ENCODE measurements at regions not wholly inside any gene's neighbourhood (a gene's known extent, or its start where the extent isn't known, plus 50 kb on each side); places are given as distances from the start of the nearest gene placed in this dataset.
A peak's percentile ranks its signal among the peaks of the same experiment; 100 is the strongest.

GRCh38 chr18:49701190-49701589, 112.1 kb downstream of the ACAA2 start:
- Histone ChIP-seq H3K9me3 (no peaks in the 10 kb centered on the region), H3K27ac (ENCODE audit: low read depth in 2 of 2, low read length in 1 of 2) (0 out of 4 replicates have a peak overlapping the region, but pooled peaks of 1 of the 2 experiments have one; percentile 26), H3K4me2 (0 out of 2 replicates have a peak overlapping the region, but pooled peaks have one; percentile 23), H3K27me3 (ENCODE audit: insufficient read depth) (no peaks in the 10 kb centered on the region), H3K4me3 (ENCODE audit: low read depth in 2 of 2, low read length in 1 of 2) (no peak overlapping the region), H3K36me3 (replicated peaks in 1 of 2; ENCODE audit: control insufficient read depth in 1 of 2, insufficient read depth in 2 of 2, low read length in 1 of 2) (no peaks in the 10 kb centered on the region), H3F3A (replicated peaks; ENCODE audit: insufficient read depth) (no peaks in the 10 kb centered on the region), H4K20me1 (ENCODE audit: insufficient read depth) (no peaks in the 10 kb centered on the region), H2AFZ (ENCODE audit: low read depth) (peak overlapping the region; percentile 79), H3K9ac (no peak overlapping the region; the same call in 1 of the 2 replicates), H3K9me2 (no peaks in the 10 kb centered on the region), H3K4me1 (ENCODE audit: control insufficient read depth in 1 of 2, insufficient read depth in 2 of 2, low read depth in 1 of 2, low read length in 1 of 2) (peaks cover 0 to 28% of the 10 kb centered on the region in 2 experiments; a peak in 2 of 4 replicates), H3K79me2 (ENCODE audit: insufficient read depth) (no peaks in the 10 kb centered on the region)
- CTCF ChIA-PET, result interaction anchor here (1.1 kb wide), 1 partner anchor 35 kb away, joined by 4 read pairs; no protein-coding TSS in a partner anchor
- POLR2A ChIA-PET, result no interaction called here
- TF ChIP-seq FOSL2 (IDR thresholded peaks at IDR 0.05; ENCODE audit: borderline replicate concordance, low read depth), result no peak
- no peak for TF ChIP-seq TAF1 (IDR thresholded peaks at IDR 0.05; ENCODE audit: borderline replicate concordance, low read depth, low read length)
- TF ChIP-seq RXRA (IDR thresholded peaks at IDR 0.05; ENCODE audit: borderline replicate concordance, low read depth), result no peak
- TF ChIP-seq EZH2phosphoT487 (IDR thresholded peaks at IDR 0.05; ENCODE audit: borderline replicate concordance, low read depth), result no peak
- no peak for TF ChIP-seq SIN3A (IDR thresholded peaks at IDR 0.05; ENCODE audit: borderline replicate concordance, low read depth, low read length)
- WGBS (ENCODE audit: low lambda C conversion rate), result 63% methylated on average over 2 of the region's 5 CpGs
- DNase-seq, result no peak

GRCh38 chr18:49699303-49699702, 114.0 kb downstream of the ACAA2 start:
- TF ChIP-seq PBX3 (IDR thresholded peaks at IDR 0.05) (no peak), REST (IDR thresholded peaks at IDR 0.05; ENCODE audit: low read depth, low read length) (no peak), ZBTB33 (IDR thresholded peaks at IDR 0.05; ENCODE audit: borderline replicate concordance, low read depth) (no peak), MAX (IDR thresholded peaks at IDR 0.05; ENCODE audit: low read depth) (no peak), YY1 (IDR thresholded peaks at IDR 0.05; ENCODE audit: low read depth) (no peak), RXRA (IDR thresholded peaks at IDR 0.05; ENCODE audit: borderline replicate concordance, low read depth) (no peak), NRF1 (IDR thresholded peaks at IDR 0.05; ENCODE audit: low read depth, low read length) (no peak), MEF2A (IDR thresholded peaks at IDR 0.05; ENCODE audit: borderline replicate concordance, low read depth) (no peak)

More at GRCh38 chr18:49699303-49699702, 114.0 kb downstream of the ACAA2 start:
- 94% methylated on average over 6 of the region's 6 CpGs for WGBS (ENCODE audit: low lambda C conversion rate)
- Histone ChIP-seq H2AFZ (ENCODE audit: low read depth) (no peak overlapping the region), H3K9me3 (no peaks in the 10 kb centered on the region), H3K4me1 (ENCODE audit: control insufficient read depth in 1 of 2, insufficient read depth in 2 of 2, low read depth in 1 of 2, low read length in 1 of 2) (peaks cover 0 to 28% of the 10 kb centered on the region in 2 experiments; a peak in 2 of 4 replicates), H3K79me2 (ENCODE audit: insufficient read depth) (no peaks in the 10 kb centered on the region), H4K20me1 (ENCODE audit: insufficient read depth) (no peaks in the 10 kb centered on the region), H3K4me3 (ENCODE audit: low read depth in 2 of 2, low read length in 1 of 2) (no peak overlapping the region), H3K9ac (no peak overlapping the region), H3F3A (replicated peaks; ENCODE audit: insufficient read depth) (no peaks in the 10 kb centered on the region), H3K27ac (ENCODE audit: low read depth in 2 of 2, low read length in 1 of 2) (no peak overlapping the region), H3K27me3 (ENCODE audit: insufficient read depth) (no peaks in the 10 kb centered on the region), H3K36me3 (replicated peaks in 1 of 2; ENCODE audit: control insufficient read depth in 1 of 2, insufficient read depth in 2 of 2, low read length in 1 of 2) (no peaks in the 10 kb centered on the region), H3K4me2 (no peak overlapping the region), H3K9me2 (no peaks in the 10 kb centered on the region)
- DNase-seq, result no peak
- CTCF ChIA-PET, result no interaction called here
- POLR2A ChIA-PET, result no interaction called here
